ENCODE measurements at regions not wholly inside any gene's neighbourhood (a gene's known extent, or its start where the extent isn't known, plus 50 kb on each side); places are given as distances from the start of the nearest gene placed in this dataset.

DNA sequence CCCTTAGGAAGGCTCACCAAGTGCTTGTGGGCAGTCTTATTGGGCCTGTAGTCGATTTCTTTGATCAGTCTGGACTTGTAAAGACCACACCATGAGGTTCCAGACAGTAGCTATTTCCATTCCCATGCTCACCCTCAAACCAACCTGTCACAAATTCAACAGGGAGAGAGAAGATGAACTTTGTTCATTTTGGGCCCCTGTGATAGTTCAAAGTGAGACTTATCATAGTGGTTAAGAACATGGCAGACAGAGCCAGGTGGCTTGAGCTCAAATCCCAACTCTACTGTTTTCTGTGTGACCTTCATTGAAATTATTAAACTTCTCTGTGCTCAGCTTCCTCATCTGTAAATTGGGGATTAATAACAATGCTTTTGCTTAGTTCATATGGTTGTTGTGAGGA is 53.9 kb upstream of the CTLA4 start:
- DNase-seq (ENCODE audit: low read depth in 2 of 2), result no peak

DNA sequence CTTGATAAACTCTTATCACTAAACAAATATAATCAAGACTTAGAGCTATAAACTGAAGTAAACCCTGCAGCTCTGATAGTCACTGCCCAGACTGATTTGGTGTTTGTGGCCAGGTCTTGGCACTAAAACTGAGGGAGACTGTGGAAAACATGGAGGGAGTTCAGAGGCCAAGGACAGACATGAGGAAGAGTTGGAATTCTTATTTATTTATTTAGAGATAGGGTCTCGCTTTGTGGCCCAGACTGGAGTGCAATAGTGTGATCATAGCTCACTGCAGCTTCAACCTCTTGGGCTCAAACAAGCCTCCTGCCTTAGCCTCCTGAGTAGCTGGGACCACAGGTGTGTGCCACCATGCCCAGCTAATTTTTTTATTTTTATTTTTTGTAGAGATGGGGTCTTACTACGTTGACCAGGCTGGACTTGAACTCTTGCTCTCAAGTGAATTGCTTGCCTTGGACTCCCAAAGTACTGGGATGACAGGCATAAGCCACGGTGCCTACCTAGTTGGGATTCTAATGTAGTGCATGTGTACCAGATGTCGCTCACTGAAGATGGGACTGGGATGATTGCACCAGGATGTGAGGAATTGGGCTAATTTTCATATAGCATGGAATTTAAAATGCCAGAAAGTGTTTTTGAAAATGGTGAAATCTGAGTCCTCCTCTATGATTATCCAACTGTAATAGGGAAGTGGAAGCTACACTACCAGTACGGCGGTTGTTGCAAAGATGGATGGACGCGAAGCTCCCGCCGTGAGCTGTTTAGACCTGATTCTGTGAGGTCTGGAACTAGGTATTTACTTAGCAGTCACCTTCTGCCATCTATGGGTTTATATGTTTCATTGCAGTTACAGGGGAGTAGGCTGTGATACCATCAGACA is 52.7 kb upstream of the CTLA4 start:
- peak; percentile 56 to 66 for DNase-seq (ENCODE audit: low read depth in 2 of 2)

DNA sequence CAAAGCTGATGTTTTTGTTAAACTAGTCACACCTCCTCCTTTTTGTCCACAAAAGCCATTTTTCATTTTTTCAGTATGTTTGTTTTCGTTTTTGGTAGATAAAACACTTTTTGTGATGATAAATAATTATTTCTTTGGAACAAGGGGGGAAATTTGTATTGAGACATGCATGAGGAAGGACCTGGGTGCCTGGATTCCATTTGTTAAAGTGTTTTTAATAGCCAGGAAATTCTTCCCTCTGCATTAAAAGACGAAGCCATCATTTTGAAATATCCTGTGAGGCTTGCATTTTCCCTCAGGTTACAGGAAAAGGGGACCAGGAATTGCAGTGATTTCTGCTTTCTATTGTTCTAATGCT is 52.1 kb upstream of the CTLA4 start:
- DNase-seq (ENCODE audit: low read depth in 2 of 2), result no peak

DNA sequence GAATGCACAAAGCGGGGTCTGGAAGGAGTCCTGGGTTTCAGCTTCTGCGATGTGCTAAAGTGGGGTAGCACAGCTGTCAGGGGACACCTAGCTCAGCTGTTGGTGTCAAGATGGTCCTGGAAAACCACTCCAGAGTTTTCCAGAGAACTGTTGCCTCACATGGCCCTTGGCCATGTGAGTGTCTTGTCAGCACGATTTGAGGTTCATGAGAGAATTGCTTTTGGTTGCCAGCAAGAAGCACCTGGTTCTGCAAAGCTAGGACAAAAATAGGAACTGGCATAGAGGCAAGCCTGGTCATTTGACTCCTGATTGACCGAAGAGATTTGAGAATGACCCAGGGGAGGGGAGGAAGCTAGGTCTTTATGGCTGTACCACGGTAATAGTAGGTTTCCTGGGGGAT is 50.4 kb upstream of the CTLA4 start:
- DNase-seq (ENCODE audit: low read depth in 2 of 2), result no peak

Measured in fibroblast of skin of left quadriceps (primary cell).